ENCODE measurements at regions not wholly inside any gene's neighbourhood (a gene's known extent, or its start where the extent isn't known, plus 50 kb on each side); places are given as distances from the start of the nearest gene placed in this dataset.

DNA sequence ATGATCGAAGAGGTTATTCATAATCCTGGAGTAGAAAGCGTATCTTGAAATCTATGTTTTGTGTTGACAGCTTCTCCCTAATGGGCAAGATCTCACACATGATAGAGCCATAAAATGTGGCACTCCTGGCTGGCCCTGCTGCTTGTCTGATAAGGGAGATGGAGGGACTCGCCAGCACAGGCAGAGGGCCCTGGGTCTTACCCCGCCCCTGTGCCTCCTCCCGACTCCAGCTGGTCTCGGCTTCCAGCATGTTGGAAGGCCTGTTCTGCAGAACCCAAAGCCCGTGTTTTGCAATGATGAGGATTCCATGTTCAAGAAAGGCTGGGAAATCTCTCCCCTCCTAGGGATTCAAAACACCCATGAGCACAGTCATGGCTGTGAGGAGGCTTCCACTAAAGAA, 106.7 kb upstream of the SDK2 start:
- Histone ChIP-seq H3K4me3 (ENCODE audit: low read length) (no peak overlapping the region), H3K27ac (ENCODE audit: low read length) (no peak overlapping the region), H3K79me2 (ENCODE audit: low read length) (no peaks in the 10 kb centered on the region), H3K9ac (ENCODE audit: low read length) (no peak overlapping the region), H3K9me2 (replicated peaks; ENCODE audit: low read length) (no peaks in the 10 kb centered on the region), H3F3A (ENCODE audit: low read length, unreplicated experiment) (no peaks in the 10 kb centered on the region), H3K4me2 (ENCODE audit: low read length) (no peak overlapping the region), H3K4me1 (ENCODE audit: insufficient read depth, low read length) (no peaks in the 10 kb centered on the region), H3K36me3 (ENCODE audit: low read depth, low read length) (no peaks in the 10 kb centered on the region), H3K27me3 (ENCODE audit: low read length) (peaks cover 64% of the 10 kb centered on the region), H3K9me3 (ENCODE audit: low read length) (no peaks in the 10 kb centered on the region), H4K20me1 (ENCODE audit: low read length) (no peaks in the 10 kb centered on the region), H2AFZ (ENCODE audit: low read length) (no peak overlapping the region)
- ATAC-seq (no peak), DNase-seq (no peak)
- no TSS peak for BruUV-seq (replicated peaks)
- TF ChIP-seq EZH2 (IDR thresholded peaks at IDR 0.05; ENCODE audit: low read length, unreplicated experiment) = no peak
- no peak for TF ChIP-seq EZH2phosphoT487 (IDR thresholded peaks at IDR 0.05; ENCODE audit: borderline replicate concordance, low read length)
- no peak for TF ChIP-seq CTCF (conservative IDR thresholded peaks at IDR 0.05; ENCODE audit: low read depth, low read length)
- intact Hi-C loops (cut with micrococcal nuclease) = no loop called here
- CTCF ChIA-PET = no interaction called here
- POLR2A ChIA-PET (ENCODE audit: unreplicated experiment) = no interaction called here

GRCh38 chr17:73753751-73754496, 109.7 kb upstream of the SDK2 start:
- Histone ChIP-seq H3K4me3 (ENCODE audit: low read length) (no peak overlapping the region), H3K4me2 (ENCODE audit: low read length) (no peak overlapping the region), H3K27ac (ENCODE audit: low read length) (no peak overlapping the region), H3K9me3 (ENCODE audit: low read length) (no peaks in the 10 kb centered on the region), H3F3A (ENCODE audit: low read length, unreplicated experiment) (no peaks in the 10 kb centered on the region), H2AFZ (ENCODE audit: low read length) (no peak overlapping the region), H3K36me3 (ENCODE audit: low read depth, low read length) (no peaks in the 10 kb centered on the region), H3K27me3 (ENCODE audit: low read length) (peaks cover 62% of the 10 kb centered on the region), H3K9ac (ENCODE audit: low read length) (no peak overlapping the region), H3K4me1 (ENCODE audit: insufficient read depth, low read length) (no peaks in the 10 kb centered on the region), H4K20me1 (ENCODE audit: low read length) (no peaks in the 10 kb centered on the region), H3K79me2 (ENCODE audit: low read length) (no peaks in the 10 kb centered on the region), H3K9me2 (replicated peaks; ENCODE audit: low read length) (no peaks in the 10 kb centered on the region)
- ATAC-seq (no peak), DNase-seq (no peak)
- BruUV-seq (replicated peaks) = no TSS peak
- ChIA-PET CTCF (no interaction called here), POLR2A (ENCODE audit: unreplicated experiment) (no interaction called here)
- intact Hi-C loops (cut with micrococcal nuclease) = no loop called here
- TF ChIP-seq EZH2 (IDR thresholded peaks at IDR 0.05; ENCODE audit: low read length, unreplicated experiment) (no peak), EZH2phosphoT487 (IDR thresholded peaks at IDR 0.05; ENCODE audit: borderline replicate concordance, low read length) (no peak), CTCF (conservative IDR thresholded peaks at IDR 0.05; ENCODE audit: low read depth, low read length) (no peak)

DNA sequence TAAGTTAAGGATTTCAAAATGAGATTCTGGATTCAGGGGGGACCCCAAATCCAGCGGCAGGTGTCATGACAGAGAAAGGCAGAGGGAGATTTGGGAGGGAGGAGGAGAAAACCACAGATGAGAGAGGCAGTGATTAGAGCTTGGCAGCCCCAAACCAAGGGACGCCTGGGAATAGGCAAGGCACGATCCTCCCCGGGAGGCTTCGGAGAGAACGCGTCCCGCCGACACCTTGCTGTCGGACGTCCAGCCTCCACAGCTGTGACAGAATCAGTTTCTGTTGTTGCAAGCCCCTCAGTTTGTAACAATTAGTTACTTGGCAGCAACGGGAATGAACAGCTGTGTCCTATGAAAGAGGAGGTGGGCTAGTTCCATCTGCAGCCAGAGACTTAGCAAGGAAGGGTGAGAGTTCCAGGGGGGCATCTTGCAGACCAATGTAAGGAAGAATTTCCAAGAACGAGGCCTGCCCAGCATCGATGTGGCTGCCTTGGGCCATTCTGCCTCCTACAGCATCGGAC, 110.7 kb upstream of the SDK2 start:
- CTCF ChIA-PET = no interaction called here
- no peak overlapping the region for H3K4me2 ChIP-seq (ENCODE audit: low read length)
- peaks cover 72% of the 10 kb centered on the region for H3K27me3 ChIP-seq (ENCODE audit: low read length)
- no peak for TF ChIP-seq EZH2 (IDR thresholded peaks at IDR 0.05; ENCODE audit: low read length, unreplicated experiment)
- TF ChIP-seq EZH2phosphoT487 (IDR thresholded peaks at IDR 0.05; ENCODE audit: borderline replicate concordance, low read length) = no peak
- no peak for TF ChIP-seq CTCF (conservative IDR thresholded peaks at IDR 0.05; ENCODE audit: low read depth, low read length)
- no TSS peak for BruUV-seq (replicated peaks)
- no peaks in the 10 kb centered on the region for H3K9me2 ChIP-seq (replicated peaks; ENCODE audit: low read length)
- H3K4me3 ChIP-seq (ENCODE audit: low read length) = no peak overlapping the region
- no peaks in the 10 kb centered on the region for H3K4me1 ChIP-seq (ENCODE audit: insufficient read depth, low read length)
- DNase-seq (no peak), ATAC-seq (no peak)
- H3F3A ChIP-seq (ENCODE audit: low read length, unreplicated experiment) = no peaks in the 10 kb centered on the region
- no peak overlapping the region for H2AFZ ChIP-seq (ENCODE audit: low read length)
- intact Hi-C loops (cut with micrococcal nuclease) = no loop called here
- no peak overlapping the region for H3K9ac ChIP-seq (ENCODE audit: low read length)
- H3K27ac ChIP-seq (ENCODE audit: low read length) = no peak overlapping the region
- H4K20me1 ChIP-seq (ENCODE audit: low read length) = no peaks in the 10 kb centered on the region
- POLR2A ChIA-PET (ENCODE audit: unreplicated experiment) = no interaction called here
- no peaks in the 10 kb centered on the region for H3K9me3 ChIP-seq (ENCODE audit: low read length)
- H3K36me3 ChIP-seq (ENCODE audit: low read depth, low read length) = no peaks in the 10 kb centered on the region
- H3K79me2 ChIP-seq (ENCODE audit: low read length) = no peaks in the 10 kb centered on the region

Data from PC-3 (cell line).